ENCODE measurements at regions not wholly inside any gene's neighbourhood (a gene's known extent, or its start where the extent isn't known, plus 50 kb on each side); places are given as distances from the start of the nearest gene placed in this dataset.
"Not testable (repeated sequence)": the region's sequence is repeated elsewhere in the genome, so short reads cannot be mapped to it uniquely, and the experiment has no call there.

DNA sequence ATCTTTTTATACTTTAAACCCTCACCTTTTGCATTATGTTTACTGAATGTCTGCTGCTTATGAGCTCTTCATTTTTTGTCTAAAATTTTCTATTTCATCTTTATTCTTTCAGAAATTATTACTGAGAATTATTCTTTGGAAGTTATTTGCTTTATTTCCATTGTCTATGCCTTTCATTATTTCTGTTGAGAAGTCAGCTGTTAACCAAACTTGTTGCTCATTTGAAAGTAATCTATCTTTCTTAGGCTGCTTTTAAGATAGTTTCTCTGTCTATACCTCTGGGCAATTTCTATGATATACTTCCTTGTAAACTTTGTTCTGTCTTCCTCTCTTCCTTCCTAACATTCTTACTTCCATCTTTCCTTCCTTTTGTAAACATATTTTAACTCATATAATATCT is 1165.9 kb upstream of the CELF2 start:
- TF ChIP-seq, protein P1, sequence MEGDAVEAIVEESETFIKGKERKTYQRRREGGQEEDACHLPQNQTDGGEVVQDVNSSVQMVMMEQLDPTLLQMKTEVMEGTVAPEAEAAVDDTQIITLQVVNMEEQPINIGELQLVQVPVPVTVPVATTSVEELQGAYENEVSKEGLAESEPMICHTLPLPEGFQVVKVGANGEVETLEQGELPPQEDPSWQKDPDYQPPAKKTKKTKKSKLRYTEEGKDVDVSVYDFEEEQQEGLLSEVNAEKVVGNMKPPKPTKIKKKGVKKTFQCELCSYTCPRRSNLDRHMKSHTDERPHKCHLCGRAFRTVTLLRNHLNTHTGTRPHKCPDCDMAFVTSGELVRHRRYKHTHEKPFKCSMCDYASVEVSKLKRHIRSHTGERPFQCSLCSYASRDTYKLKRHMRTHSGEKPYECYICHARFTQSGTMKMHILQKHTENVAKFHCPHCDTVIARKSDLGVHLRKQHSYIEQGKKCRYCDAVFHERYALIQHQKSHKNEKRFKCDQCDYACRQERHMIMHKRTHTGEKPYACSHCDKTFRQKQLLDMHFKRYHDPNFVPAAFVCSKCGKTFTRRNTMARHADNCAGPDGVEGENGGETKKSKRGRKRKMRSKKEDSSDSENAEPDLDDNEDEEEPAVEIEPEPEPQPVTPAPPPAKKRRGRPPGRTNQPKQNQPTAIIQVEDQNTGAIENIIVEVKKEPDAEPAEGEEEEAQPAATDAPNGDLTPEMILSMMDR (IDR thresholded peaks at IDR 0.05) = no peak
- H3K9me3 Mint-ChIP-seq = peaks cover 10% of the 10 kb centered on the region
- Histone ChIP-seq H3K27ac (ENCODE audit: low read depth in 1 of 2, low read length in 2 of 2) (no peak overlapping the region), H3K4me1 (ENCODE audit: insufficient read depth, low read length) (no peaks in the 10 kb centered on the region), H3K36me3 (ENCODE audit: insufficient read depth, low read length) (no peaks in the 10 kb centered on the region), H3K4me3 (ENCODE audit: low read length) (no peak overlapping the region), H3K9me3 (ENCODE audit: control insufficient read depth in 1 of 2, insufficient read depth in 1 of 2, low read length in 2 of 2) (peaks cover 7 to 11% of the 10 kb centered on the region in 2 experiments), H3K27me3 (ENCODE audit: control insufficient read depth in 1 of 2, insufficient read depth in 2 of 2, low read length in 2 of 2) (no peaks in the 10 kb centered on the region)
- no peak for DNase-seq
- no peak overlapping the region for H3K4me3 Mint-ChIP-seq
- H3K4me1 Mint-ChIP-seq (ENCODE audit: low read depth) = no peaks in the 10 kb centered on the region
- POLR2A ChIA-PET = no interaction called here
- no peaks in the 10 kb centered on the region for H3K27me3 Mint-ChIP-seq
- no peak overlapping the region for H3K27ac Mint-ChIP-seq
- CTCF ChIA-PET = interaction anchor here (0.9 kb wide), 1 partner anchor 9 kb away, joined by 4 read pairs; no protein-coding TSS in a partner anchor
- ATAC-seq (ENCODE audit: poor library complexity) = no peak
- H3K36me3 Mint-ChIP-seq (ENCODE audit: low read depth) = no peaks in the 10 kb centered on the region
- intact Hi-C loops (cut with DNase I, micrococcal nuclease) = no loop called here

DNA sequence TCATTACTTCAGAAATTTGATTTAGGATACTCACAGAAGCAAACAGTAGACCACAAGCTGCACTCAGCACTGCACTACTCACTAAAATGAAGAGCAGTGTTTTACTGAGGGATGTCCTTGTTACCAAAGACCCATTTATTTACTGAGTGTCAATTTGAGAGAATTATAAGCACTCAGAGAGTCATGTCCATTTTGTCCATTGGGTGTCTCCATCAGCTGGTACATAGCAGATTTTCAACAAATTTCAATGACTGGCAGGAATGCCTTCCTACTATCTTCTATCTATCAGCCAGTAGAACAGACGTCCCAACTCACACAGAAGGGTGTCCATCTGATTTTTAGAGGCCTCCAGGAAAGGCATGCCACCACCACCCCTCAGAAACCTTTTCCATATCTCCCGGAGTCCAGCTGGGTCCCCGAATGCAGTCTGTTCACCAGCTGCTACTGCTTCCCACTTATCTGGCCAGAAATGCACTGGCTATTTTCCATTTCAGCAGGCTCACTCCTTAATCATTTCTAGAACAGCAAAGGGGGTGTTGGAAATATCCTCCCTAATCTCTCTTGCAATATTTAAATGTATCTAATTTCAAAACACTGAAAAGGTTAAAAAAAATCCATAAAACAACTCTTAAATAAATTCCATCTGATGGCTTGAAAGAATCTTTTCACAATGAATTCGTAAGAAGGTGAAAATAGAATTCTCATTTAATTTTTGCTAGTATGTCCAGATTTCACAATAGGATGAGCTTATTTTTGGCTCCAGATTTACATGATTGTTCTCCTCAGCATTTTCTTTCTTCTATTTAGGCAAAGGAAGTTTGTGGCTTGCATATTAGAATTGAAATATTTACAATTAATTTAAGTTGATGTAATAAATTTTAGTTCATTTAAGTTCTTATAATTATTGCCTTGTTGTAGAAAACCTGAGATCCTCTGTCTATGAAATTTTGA is 1164.0 kb upstream of the CELF2 start:
- Mint-ChIP-seq H3K4me3 (no peak overlapping the region), H3K9me3 (peaks cover 9% of the 10 kb centered on the region)
- CTCF ChIA-PET = no interaction called here

DNA sequence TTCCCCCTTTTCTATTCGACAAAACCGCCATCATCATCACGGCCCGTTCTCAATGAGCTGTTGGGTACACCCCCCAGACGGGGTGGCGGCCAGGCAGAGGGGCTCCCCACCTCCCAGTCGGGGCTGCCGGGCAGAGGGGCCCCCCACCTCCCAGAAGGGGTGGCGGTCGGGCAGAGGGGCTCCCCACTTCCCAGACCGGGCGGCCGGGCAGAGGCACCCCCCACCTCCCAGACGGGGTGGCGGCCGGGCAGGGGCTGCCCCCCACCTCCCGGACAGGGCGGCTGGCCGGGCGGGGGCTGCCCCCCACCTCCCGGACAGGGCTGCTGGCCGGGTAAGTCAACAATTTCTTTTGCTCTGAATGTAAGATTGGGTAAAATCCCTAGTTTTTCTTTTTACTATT is 1162.2 kb upstream of the CELF2 start:
- H3K4me1 ChIP-seq (ENCODE audit: insufficient read depth, low read length); H3K36me3 ChIP-seq (ENCODE audit: insufficient read depth, low read length); H3K27me3 ChIP-seq (ENCODE audit: control insufficient read depth in 1 of 2, insufficient read depth in 2 of 2, low read length in 2 of 2); H3K9me3 Mint-ChIP-seq; ATAC-seq (ENCODE audit: poor library complexity); POLR2A ChIA-PET; H3K4me1 Mint-ChIP-seq (ENCODE audit: low read depth); H3K27ac Mint-ChIP-seq; CTCF ChIA-PET; H3K4me3 Mint-ChIP-seq; H3K27me3 Mint-ChIP-seq; intact Hi-C loops (cut with DNase I, micrococcal nuclease); DNase-seq; H3K36me3 Mint-ChIP-seq (ENCODE audit: low read depth); H3K27ac ChIP-seq (ENCODE audit: low read depth in 1 of 2, low read length in 2 of 2); H3K4me3 ChIP-seq (ENCODE audit: low read length): not testable (repeated sequence)
- peaks cover 7 to 11% of the 10 kb centered on the region in 2 experiments for H3K9me3 ChIP-seq (ENCODE audit: control insufficient read depth in 1 of 2, insufficient read depth in 1 of 2, low read length in 2 of 2)

More for the DNA sequence above, 1164.0 kb upstream of the CELF2 start:
- ATAC-seq (ENCODE audit: poor library complexity) (no peak), DNase-seq (no peak)
- H3K4me1 Mint-ChIP-seq (ENCODE audit: low read depth) = no peaks in the 10 kb centered on the region
- TF ChIP-seq, protein P1 (IDR thresholded peaks at IDR 0.05) = no peak
- intact Hi-C loops (cut with DNase I, micrococcal nuclease) = no loop called here
- H3K36me3 Mint-ChIP-seq (ENCODE audit: low read depth) = no peaks in the 10 kb centered on the region
- no peaks in the 10 kb centered on the region for H3K27me3 Mint-ChIP-seq
- H3K27ac Mint-ChIP-seq = no peak overlapping the region
- H3K4me1 ChIP-seq (ENCODE audit: insufficient read depth, low read length) = no peaks in the 10 kb centered on the region
- no peak overlapping the region for H3K27ac ChIP-seq (ENCODE audit: low read depth in 1 of 2, low read length in 2 of 2)
- H3K36me3 ChIP-seq (ENCODE audit: insufficient read depth, low read length) = no peaks in the 10 kb centered on the region
- no peaks in the 10 kb centered on the region for H3K27me3 ChIP-seq (ENCODE audit: control insufficient read depth in 1 of 2, insufficient read depth in 2 of 2, low read length in 2 of 2)
- H3K4me3 ChIP-seq (ENCODE audit: low read length) = no peak overlapping the region
- POLR2A ChIA-PET = no interaction called here
- peaks cover 7 to 11% of the 10 kb centered on the region in 2 experiments for H3K9me3 ChIP-seq (ENCODE audit: control insufficient read depth in 1 of 2, insufficient read depth in 1 of 2, low read length in 2 of 2)

All from CD4-positive, alpha-beta T cell (primary cell).